Nucleus accumbens (tissue), 56 donors: ENCODE measurements at regions not wholly inside any gene's neighbourhood (a gene's known extent, or its start where the extent isn't known, plus 50 kb on each side); places are given as distances from the start of the nearest gene placed in this dataset.
A peak's percentile ranks its signal among the peaks of the same experiment; 100 is the strongest.

ENCODE experiments used
- DNase-seq, 56 donors: peaks; one replicate each; lab custom pipeline; 2025; lab: John Stamatoyannopoulos, UW

DNA sequence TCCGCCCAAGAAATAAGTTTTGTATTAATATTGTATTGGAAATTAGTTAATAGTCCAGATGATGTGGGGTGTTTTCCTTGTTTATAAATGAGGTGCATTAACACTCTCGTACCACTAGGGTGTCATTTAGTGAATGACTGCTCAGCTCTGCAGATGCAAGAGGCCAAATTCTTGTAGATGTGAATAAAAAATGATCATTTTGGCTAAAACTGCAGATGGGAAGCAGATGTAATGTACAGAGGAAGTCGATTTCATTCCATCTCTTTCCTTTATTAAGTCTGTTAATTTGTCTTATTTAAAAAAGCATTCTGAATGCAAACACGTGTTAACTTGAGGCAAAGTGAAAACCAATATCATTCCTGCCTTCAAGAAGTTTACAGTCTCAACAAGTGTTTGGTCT is 108.1 kb downstream of the DHX15 start:
- no peak for DNase-seq

DNA sequence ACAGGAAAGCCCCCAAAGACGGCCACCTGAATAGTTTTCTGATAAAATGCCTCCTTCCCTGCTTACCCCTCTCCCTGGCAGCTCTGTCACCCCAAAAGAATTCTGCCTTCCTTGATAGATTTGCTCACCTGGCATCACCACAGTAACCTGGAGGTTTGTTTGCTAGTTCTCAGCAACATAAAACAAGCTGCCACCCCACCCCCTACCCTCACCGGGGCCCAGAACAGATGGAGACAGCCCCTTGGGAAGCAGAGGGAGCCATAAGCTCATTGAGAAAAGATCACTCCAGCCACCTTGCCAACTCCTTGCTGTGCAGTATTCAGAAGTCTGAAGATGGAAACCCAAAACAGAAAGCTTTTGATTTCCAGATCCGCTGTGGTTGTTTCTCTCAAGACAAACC is 108.6 kb downstream of the DHX15 start:
- DNase-seq: no peak

DNA sequence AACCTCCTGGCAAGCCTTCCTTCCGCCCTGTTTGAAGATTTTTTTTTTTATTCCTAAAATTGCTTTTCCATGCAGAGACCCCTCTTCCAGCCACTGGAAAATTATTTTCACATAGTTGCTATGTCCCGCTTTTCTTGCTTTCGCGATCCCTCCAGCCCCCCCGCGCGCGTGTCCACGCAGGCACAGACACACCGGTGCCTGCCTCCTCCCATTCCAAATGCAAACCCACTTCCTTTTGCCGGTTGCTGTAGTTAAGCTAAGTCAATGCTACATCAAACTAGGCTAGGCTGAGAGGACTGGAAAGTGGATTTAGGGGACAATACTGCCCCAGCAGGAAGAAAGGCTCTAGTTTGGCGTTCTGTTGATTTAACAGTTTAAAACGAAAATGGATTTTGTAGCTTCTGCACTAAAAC is 111.0 kb downstream of the DHX15 start:
- peak in 15 of 56 donors; percentile 4 to 49 (median 27) for DNase-seq

DNA sequence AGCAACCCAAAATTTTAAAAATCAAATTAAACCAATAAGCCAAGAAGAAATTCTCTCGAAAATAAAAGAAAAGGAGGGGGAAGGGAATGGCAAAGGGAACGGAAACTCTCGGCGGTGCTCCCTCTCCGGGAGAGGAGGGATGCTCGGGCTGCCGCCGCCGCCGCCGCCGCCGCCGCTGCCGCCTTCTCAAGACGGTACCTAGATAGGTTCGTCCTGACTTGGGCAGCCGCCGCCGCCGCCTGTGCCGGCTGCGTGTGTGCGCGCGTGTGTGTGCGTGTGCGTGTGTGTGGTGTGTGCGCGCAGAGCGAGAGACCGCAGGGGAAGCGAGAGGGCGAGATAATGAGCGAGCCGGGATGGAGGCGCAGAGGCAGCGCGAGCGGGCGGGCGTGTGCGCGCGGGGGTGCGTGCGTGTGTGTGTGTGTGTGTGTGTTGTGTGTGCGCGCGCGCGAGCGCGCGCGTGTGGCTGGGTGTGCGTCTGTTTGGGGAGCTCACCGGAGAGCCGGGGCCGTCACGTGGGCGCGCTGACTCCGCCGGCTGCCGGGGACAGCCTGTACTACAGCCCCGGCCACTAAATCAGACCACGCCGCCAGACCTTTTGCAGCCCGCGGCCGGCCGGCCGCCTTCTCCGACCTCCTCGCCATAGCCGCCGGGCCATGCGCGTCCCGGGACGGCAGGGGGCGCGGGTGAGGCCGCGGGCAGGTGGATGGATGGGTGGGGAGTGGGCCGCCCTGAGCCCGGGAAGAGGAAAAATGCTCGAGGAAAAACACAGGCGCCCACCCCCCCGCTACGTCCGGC is 111.6 kb downstream of the DHX15 start:
- peak in 55 of 56 donors; percentile 17 to 90 (median 73) for DNase-seq

DNA sequence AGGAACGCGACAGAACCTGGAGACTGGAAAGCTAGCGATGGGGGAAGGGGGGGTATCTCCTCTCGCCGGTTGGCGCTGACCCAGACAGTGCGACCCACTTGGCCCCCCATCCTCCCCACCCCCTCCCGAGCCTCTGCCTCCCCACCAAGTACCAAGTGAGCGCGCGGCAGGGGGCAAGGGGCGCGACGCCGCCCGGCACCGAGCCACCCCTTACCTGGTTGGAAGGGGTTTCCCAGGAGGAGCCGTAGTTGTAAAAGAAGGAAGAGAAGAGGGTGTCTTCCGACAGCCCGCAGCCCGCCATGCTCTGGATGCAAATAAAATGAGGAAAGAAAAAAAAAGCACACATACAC is 112.2 kb downstream of the DHX15 start:
- DNase-seq: peak in 8 of 56 donors; percentile 20 to 46 (median 30)

DNA sequence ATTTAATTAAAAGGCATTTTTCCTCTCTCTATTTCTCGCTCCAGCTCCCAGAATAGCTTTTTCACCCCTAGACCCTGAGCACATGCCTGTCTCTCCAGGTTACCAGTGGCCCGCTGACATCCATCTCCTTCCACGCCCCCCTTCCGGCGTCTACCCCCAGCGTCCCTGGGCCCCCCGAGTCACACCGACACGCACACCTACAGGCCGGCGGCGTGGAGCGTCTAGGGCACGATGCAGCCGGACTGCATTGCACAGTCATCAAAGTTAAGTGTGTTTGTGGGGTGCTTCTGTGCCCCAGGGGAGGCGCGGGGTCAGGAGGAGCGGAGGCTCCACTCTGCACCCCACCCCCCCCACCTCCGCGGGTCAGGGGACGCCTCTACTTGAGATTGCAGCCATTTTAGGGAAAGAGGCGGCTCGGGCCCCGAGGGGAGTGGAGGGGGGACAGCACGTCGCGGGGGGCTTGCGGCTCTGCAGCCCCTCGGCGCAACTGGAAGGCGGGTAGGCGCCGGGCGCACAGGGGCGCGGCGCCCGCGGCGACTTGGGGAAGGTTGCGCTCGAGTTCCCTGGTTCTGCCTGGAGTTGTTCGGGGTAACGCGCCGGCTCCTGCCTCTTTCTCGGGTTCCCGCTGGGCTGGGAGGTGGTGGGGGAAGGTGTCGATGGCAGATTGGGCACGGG is 112.7 kb downstream of the DHX15 start:
- DNase-seq: peak in 24 of 56 donors; percentile 6 to 58 (median 28)

DNA sequence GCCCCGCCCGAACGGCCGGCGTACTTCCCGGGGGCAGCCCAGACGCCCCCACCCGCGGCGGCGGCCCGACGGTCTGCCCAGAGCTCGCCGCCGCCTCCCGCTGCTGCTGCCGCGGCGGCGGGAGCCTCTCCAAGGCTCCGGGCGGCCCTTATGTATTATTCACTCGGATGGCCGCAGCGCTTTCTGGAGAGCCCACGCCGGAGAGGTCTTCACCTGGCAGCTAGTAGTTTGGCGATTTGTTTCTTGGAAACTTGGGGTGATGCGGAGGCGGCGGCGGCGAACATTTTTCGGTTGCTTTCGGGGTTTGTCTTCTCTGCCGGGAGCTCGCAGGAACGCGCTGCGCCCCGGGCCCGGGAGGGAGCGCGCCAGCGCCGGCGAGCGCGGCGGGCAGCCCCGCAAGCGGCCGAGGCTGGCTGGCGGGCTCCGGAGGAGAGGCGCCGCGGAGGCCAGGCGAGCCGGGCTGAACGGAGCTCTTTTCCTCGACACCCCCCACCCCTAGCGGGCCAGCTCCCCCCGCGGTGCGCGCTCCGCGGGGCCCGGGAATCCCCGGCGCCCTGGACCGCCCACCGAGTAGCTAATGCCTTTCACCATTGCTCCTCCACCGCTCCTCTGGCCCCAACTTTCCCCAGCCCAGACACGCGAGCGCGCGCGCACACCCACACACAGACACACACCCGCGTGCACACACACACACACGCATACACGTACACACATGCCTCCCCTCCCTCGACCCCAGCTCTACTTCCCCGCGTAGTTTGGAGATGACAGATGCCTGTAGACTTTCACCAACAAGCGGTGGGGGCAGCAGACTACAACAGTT is 113.5 kb downstream of the DHX15 start:
- DNase-seq: peak in 41 of 56 donors; percentile 3 to 64 (median 28)

DNA sequence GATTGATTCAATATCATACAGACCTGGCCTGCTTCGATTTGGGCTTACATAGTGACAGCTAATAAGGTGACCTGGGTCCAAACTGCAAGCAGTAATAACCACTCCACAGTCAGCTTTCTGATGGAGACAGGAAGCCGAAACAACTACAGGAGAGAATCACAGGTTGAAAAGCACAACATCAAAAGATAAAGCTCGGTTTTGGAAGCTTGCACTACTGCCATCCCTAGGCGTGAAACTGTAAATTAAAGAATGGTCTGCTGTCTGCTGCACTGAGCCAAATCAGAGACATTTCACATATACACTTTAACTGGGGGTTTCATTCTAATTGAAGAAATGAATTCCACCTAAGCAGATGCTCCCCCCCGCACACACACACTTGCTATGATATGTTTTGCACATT is 116.3 kb downstream of the DHX15 start:
- peak in 2 of 56 donors; percentile 1 to 7 for DNase-seq

DNA sequence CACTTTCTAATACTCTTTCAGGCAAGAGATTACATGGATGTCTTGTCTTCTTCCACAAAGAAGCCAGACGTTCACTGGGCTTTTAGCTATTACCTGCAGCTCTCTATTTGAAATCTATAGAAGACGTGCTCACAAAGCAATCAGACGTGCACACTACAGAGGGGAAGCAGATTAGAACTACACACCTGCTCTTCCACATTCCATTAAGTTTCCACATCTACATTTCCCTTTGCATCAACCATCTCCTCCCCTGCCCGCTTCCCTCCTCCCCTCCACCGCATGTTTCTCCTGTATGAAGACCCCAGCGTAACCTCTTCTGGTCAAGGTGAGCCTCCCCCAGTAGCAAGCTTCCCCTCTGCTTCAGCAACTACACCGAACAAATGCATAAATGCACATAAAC is 119.8 kb downstream of the DHX15 start:
- DNase-seq: no peak

DNA sequence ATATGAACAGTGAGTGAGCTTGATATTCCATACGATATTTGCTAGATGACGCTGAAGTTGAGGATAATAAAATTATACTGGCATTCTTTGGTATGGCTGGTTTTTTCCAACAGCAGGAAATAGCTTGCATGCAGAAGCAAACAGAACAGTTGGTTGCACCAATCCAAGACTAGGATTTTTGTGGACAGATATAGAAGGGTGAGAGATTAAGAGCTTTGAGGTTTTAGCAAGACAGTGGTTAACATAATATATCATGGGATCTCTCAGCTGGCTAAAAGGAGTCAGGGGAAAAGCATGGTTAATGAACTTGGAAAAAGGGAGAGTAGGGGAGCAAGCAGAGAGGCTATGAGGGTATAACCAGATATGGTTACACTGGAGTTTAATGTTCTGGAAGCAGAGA is 127.9 kb downstream of the DHX15 start:
- no peak for DNase-seq

DNA sequence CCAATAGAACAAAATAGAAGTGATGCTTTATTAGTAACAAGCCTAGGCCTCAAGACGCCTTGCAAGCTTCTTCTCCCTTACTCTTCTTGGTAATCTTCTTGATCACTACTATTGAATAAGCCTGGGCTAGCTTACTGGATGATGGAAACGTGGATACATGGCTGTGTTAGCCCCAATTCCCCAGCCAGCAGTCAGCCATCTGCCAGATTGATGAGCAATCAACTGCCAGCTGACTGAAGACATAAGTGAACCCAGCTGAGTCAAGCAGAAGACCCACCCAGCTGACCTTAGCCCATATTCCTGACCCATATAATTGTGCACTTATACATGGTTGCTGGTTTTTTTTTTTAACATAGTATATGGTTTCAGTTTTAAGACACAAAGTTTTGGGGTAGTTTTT is 130.4 kb downstream of the DHX15 start:
- DNase-seq: no peak

DNA sequence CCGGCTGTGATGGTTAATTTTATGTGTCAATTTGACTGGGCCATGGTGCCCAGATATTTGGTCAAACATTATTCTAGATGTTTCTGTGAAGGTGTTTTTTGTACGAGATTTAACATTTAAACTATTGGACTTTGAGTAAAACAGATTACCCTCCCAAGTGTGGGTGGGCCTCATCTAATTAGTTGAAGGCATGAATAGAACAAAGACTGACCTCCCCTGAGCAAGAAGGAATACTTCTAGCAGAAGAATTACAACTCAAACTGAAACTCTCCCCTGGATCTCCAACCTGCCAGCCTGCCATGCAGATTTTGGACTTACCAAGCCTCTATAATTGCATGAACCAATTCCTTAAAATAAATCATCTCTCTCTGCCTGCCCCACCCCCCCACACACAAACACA is 132.5 kb downstream of the DHX15 start:
- DNase-seq: no peak

DNA sequence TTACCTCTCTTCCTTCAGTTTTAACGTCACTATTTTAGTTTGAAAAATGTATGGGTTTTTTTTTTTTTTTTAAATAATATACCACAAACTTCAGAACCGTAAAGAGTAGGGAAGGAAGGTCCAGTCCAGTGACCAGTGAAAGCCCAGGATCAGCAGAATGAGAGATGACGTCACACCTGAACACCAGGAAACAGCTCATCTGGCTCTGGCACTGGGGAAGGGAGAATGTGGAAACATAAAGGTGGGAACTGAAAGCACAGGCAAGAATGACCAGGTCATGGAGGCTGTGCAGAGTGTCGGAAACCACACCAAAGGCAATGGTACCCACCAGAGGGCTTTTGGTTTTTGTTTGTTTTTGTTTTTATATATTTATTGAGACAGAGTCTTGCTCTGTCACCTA is 141.2 kb downstream of the DHX15 start:
- DNase-seq: no peak

DNA sequence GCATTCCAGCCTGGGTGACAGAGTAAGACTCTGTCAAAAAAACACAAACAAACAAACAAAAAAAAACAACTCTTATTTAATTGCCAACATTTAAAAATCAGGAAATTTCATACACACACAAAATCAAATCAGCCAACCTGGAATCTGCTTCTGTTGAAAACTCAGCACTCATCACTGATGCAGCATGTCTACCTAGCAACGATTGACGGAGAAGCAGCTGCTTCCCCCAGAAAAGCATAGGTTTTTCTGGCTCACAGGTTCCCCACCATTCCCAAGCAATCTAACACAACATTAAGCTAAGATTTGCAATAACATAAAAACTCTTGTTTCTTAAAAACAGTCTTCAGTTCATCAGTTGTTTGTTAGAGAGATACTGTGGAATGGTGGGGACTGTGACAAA is 143.6 kb downstream of the DHX15 start:
- DNase-seq: no peak

DNA sequence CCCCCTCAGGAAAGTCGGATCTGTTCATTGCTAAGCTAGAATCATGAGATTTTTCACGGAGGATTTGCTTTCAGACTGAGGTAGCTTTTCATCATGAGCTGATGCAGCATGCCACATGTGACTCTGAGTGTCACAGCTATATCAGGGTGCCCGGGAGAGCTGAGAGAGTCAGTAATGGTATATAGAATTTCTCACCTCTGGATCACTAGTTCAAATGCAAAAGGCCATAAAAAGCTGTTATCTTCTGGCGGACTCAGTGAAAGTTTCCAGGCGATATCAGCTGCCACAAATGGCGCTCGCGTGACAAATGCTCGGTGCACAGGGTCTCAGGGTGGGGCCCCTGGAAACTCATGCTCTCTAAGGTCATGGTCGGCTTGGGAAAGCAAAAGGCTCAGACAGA is 150.1 kb downstream of the DHX15 start:
- DNase-seq: peak in 3 of 56 donors; percentile 2 to 6 (median 5)

DNA sequence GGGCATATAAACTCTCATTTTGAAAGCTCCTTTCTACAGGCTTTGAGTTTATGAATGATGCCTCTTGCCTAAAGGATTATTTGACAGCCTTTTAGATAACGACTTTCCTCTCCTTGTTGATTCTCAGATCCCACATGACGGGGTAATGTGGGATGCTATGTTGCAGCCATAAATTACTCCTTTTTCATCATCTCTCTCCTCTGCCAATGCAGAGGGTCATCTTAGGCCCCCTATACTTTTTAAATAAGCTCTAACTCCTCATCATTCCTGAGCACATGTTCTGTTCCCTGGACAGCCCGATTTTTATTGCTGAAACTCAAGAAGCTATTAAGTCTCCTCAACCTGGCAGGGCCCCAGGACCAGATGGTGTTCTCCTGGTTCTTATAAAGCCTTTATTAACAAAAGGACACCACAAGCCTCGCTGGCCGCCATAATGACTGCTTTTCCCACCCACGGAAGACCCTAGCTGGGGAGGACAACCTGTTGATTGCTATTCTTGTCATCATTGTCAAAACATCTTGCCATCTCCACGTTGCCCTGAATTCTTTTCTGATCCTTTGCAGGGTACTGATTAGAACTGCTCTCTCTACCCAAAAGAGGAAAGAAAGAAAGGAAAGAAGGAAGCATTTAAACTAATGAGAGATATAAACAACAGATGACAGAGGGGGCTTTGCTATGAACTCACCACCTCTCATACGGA is 150.7 kb downstream of the DHX15 start:
- DNase-seq: no peak

DNA sequence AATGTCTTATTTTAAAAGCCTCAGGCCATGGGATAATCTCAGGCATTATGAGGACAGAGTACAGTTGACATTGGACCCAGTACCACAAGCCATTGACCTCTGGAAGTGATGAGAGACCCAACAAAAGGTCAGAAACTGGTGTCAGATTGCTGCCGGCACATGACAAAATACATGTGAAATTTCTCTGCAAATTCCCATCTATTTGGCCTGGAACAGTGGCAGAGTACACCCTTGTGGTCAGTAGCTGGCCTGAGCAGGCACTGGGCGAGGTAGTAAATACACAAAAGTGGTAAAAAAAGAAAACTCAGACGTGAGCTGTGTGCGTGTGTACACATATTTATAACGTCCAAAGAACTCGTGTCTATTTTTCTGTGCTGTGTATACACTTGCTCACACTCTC is 155.5 kb downstream of the DHX15 start:
- DNase-seq: no peak

DNA sequence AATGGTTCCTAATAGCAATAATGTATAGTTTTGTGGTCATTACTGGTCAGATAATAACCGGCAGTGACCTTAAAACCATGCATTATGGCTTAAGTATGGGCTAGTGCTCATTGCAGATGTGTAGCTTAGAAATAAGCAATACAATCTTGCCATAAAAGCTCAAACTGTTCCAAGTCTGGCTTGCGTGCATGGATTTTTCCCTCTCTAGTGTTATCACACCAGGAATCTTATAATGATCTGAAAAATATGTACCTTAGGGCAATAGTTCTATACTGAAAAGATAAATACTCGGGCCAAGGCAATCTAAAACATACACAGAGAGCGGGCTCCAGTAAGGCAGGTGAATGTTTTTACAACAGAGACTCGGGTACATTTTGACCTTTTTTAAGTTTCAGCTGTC is 157.8 kb downstream of the DHX15 start:
- no peak for DNase-seq

DNA sequence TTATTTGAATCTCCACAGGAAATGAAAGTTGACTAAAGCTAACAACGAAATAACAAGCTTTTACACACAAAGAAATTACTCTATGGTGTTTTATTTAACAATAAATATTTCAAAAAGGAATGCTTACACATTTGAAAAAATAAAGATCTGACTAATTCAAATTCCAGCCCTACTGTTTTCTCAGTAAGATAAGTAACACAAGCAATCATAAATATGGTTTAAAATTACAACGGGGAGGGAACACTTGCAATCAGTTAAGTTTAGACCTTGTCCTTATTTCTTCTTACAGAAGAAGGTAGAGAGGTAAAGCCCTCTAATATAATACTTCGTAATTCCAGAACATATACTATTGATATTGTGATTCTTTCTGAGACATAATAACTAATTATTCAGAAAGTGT is 158.5 kb downstream of the DHX15 start:
- no peak for DNase-seq

DNA sequence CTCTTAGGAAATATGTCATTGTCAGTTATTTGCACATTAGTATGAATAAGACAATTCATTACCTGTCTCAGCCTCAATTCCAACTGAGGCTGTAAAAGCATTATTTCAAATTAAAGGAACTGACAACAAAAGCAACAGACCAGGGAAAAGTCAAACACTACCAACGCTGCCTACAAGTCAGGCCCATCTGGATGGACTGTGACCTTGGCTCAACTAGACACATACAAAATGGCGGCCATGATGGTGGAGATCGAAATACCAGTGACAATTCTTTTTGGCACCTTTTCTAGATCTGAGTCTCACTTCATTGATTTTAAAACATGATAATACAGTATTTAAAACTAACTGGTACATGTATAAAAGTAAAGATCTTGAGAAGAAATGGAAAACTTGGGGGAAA is 160.7 kb downstream of the DHX15 start:
- DNase-seq: no peak

DNA sequence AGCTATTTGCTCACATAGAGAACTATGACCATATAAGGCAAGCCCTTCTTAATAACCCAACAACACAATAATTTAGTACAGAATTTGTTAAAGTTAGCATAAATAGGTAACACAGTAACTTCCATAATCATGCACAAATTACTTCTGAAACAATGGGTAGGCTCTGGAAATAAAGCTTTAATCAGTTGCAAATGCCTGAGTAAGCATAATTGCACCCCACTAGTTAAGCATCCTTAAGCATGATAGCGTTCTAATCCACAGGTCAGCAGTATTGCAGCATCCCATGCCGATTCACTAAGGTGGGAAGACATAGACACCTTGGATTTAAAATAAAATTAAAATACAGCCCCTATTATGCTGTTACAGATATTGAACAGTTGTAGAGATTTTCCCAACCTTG is 161.7 kb downstream of the DHX15 start:
- no peak for DNase-seq
